Fibroblast of mammary gland (primary cell): ENCODE measurements at regions not wholly inside any gene's neighbourhood (a gene's known extent, or its start where the extent isn't known, plus 50 kb on each side); places are given as distances from the start of the nearest gene placed in this dataset.

ENCODE experiments used
- DNase-seq: peaks from one replicate; pipeline ENCODE4 v3.0.0-alpha.2; 2010; ENCODE audit warnings: low read depth
- H3K4me3 ChIP-seq: 2 replicates; pipeline ENCODE4 v1.5.1; 2011; ENCODE audit warnings: low read depth, mild to moderate bottlenecking, low read length, moderate library complexity; ENCODE audit not compliant: control insufficient read depth
- TF ChIP-seq, protein P1 (sequence below): conservative IDR thresholded peaks from 2 replicates; pipeline ENCODE4 v1.5.1; 2011; ENCODE audit warnings: low read depth, low read length, inconsistent platforms; ENCODE audit not compliant: control insufficient read depth, insufficient read depth

DNA sequence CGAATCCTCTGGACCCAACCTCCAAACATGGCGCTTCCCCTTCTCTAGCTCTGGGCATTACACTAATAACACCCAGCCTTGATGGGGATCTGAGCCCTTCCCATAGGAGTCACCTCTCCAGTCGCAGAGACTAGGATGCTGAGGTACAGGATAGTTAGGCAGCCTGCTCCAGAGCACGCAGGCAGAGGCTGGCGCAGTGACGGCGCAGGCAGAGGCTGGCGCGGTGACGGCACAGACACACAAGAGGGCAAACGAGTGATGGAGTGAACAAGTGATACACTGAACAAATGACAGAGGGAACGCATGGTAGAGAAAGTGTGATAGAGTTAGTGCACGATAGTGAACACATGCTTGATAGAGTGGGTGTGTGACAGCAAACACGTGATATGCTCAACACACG, 518.5 kb downstream of the EIPR1 start:
- no peak for DNase-seq
- TF ChIP-seq, protein P1, sequence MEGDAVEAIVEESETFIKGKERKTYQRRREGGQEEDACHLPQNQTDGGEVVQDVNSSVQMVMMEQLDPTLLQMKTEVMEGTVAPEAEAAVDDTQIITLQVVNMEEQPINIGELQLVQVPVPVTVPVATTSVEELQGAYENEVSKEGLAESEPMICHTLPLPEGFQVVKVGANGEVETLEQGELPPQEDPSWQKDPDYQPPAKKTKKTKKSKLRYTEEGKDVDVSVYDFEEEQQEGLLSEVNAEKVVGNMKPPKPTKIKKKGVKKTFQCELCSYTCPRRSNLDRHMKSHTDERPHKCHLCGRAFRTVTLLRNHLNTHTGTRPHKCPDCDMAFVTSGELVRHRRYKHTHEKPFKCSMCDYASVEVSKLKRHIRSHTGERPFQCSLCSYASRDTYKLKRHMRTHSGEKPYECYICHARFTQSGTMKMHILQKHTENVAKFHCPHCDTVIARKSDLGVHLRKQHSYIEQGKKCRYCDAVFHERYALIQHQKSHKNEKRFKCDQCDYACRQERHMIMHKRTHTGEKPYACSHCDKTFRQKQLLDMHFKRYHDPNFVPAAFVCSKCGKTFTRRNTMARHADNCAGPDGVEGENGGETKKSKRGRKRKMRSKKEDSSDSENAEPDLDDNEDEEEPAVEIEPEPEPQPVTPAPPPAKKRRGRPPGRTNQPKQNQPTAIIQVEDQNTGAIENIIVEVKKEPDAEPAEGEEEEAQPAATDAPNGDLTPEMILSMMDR, result no peak

DNA sequence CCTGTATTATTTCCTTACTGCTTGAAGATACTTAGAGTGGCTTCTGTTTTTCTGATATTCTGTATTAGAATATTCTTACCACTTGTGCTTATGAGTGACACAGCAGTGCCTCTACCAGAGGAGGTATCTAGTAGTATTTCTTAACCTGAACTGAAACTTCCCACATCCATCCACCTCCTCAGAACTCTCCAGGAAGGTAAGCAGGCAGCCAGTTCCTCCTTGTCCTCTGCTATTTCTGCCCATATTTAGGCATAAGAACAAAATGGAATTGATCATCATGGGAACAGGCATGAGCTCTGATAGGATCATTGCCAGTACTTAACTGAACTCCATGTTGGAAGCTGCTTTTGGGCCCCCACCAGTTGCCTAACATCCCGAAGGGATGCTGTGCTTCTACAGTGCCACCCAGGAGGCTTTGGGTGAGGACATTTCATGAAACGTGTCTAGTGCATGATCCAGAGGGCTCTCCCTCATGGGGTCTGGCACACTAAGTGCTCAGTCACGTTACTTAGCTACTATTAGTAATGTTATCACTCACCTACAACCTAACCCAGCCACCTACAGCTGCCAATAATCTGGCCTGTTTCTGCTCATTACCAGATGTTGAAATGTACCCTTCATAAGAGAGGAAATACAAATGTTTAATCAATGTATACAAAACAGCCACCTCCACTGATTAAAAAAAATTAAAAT, 520.7 kb downstream of the EIPR1 start:
- TF ChIP-seq, protein P1, result no peak
- DNase-seq, result no peak
- no peak overlapping the region for H3K4me3 ChIP-seq

More for the DNA sequence above, 518.5 kb downstream of the EIPR1 start:
- H3K4me3 ChIP-seq, result no peak overlapping the region

DNA sequence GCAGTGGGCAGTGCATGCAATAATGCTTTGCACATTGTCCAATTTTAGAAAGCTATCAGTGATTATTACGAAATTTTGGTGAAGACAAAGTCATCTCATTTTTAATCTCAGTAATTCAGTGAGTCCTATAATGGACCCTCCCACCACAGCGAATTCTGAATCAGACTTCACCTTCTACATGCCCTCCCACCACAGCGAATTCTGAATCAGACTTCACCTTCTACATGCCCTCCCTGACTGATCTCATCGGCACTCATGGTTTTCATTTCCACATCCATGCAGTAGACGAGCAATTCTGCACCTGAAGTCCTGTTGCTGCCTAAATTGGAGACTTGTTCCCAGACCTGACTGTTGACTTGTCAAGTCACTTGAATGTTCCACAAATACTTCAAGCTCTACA, 522.3 kb downstream of the EIPR1 start:
- no peak overlapping the region for H3K4me3 ChIP-seq
- TF ChIP-seq, protein P1, result no peak
- no peak for DNase-seq

DNA sequence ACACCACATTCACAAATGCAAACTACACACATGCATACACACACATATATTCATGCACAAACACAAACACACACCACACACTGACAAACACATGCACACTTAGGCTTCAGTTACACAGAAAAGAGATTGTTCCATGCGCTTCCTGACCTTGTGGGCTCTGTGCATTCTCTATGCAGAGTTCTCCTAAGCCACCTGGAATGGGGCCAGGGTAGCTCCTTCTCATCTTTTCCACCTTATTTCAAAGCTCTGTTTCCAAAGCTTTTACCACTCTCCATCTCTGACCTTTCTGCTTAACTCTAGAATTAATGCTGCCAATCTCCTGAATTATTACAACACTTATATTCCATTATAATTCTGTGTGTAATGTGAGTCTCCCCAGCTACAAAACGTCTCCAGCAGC, 522.3 kb upstream of the MYT1L start:
- TF ChIP-seq, protein P1, result no peak
- DNase-seq, result no peak
- no peak overlapping the region for H3K4me3 ChIP-seq

DNA sequence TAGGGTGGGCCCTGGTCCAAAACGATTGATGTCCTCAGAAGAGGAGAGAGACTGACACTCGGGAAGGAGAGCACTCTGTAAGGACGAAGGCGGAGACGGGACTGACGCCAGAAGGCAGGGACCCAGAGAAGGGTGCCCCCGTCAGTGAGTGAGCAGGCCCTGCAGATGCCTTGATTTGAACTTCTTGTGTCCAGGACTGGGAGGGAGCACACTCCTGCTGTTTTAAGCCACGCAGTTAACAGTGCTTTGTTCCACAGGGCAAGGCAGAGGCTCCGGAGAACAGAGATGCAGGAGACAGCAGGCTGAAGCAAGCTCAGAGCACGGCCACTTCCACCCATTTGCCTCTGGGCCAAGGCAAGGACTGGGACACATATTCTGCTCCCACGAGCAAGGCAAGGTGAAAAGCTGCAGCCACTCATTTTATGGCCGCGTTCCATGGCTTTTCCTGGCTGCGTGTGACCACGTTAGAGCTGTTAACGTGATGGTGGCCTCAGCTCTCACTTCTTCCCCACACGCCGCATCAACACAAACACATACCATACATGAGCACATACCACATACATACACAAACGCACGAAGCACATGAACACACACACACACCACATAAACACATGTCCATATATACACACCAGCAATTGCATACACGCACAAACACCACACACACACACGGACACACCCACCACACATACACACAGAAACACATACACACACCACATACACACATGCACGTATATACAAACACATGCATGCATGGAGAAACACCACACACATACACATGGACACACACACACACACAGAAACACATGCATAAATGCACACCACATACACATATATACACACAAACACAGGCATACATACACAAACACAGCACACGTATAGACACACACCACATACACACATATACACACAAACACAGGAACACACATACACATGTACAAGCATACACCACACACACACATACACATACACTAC, 521.0 kb upstream of the MYT1L start:
- DNase-seq, result no peak
- TF ChIP-seq, protein P1, result no peak

DNA sequence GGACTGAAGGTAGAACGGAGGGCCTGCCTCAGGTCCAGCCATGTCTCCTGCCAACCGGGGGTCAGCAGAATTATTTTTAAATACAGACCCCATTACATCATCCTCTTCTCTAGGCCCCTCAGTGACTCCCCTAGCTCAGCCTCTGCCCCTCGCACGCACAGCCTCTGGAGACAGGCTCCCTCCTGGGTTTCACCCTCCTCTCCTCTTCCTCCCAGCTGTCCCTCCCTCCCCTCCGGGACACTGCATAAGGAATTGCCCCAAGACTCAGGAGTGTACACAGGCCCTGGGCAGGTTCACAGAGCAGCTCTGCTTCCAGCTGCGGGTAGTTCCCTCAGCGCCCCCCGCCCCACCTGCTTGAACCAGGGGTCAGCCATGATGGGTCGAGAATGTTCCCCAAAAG, 520.2 kb upstream of the MYT1L start:
- DNase-seq, result no peak
- no peak overlapping the region for H3K4me3 ChIP-seq
- TF ChIP-seq, protein P1, result no peak

More for the DNA sequence above, 521.0 kb upstream of the MYT1L start:
- H3K4me3 ChIP-seq, result no peak overlapping the region
